ELR (cell line): ENCODE measurements at regions not wholly inside any gene's neighbourhood (a gene's known extent, or its start where the extent isn't known, plus 50 kb on each side); places are given as distances from the start of the nearest gene placed in this dataset.

ENCODE experiments used
- DNase-seq: peaks from one replicate; pipeline ENCODE4 v3.0.0-alpha.2; 2015; ENCODE audit warnings: low read depth

GRCh38 chr12:4049298-4050080 is 176.3 kb upstream of the PARP11 start:
- DNase-seq: no peak

GRCh38 chr12:4047421-4047820 is 174.2 kb upstream of the PARP11 start:
- no peak for DNase-seq

GRCh38 chr12:4046495-4046840 is 173.3 kb upstream of the PARP11 start:
- no peak for DNase-seq

GRCh38 chr12:4045786-4046494 is 172.7 kb upstream of the PARP11 start:
- no peak for DNase-seq

- DNase-seq: no peak
Measured at GRCh38 chr12:4044736-4045730, 171.8 kb upstream of the PARP11 start.

GRCh38 chr12:4044101-4044500 is 170.9 kb upstream of the PARP11 start:
- no peak for DNase-seq

GRCh38 chr12:4041187-4041885 is 168.1 kb upstream of the PARP11 start:
- DNase-seq: no peak

GRCh38 chr12:4039931-4040330 is 166.7 kb upstream of the PARP11 start:
- peak; percentile 52 for DNase-seq

GRCh38 chr12:4037747-4038312 is 164.6 kb upstream of the PARP11 start:
- peak; percentile 69 for DNase-seq

GRCh38 chr12:4036671-4037271 is 163.6 kb upstream of the PARP11 start:
- DNase-seq: no peak

- DNase-seq: peak; percentile 15
Measured at GRCh38 chr12:4034921-4035320, 161.7 kb upstream of the PARP11 start.

GRCh38 chr12:4032924-4033615 is 159.9 kb upstream of the PARP11 start:
- DNase-seq: peak; percentile 37

- peak; percentile 68 for DNase-seq
Measured at GRCh38 chr12:4031703-4032291, 158.6 kb upstream of the PARP11 start.

GRCh38 chr12:4030929-4031702 is 157.9 kb upstream of the PARP11 start:
- peak; percentile 99 for DNase-seq

GRCh38 chr12:4027412-4027811 is 154.2 kb upstream of the PARP11 start:
- DNase-seq: peak; percentile 22

- DNase-seq: no peak
Measured at GRCh38 chr12:4026517-4026916, 153.3 kb upstream of the PARP11 start.

- DNase-seq: no peak
Measured at GRCh38 chr12:4026020-4026358, 152.8 kb upstream of the PARP11 start.

- peak; percentile 6 for DNase-seq
Measured at GRCh38 chr12:4025181-4026019, 152.2 kb upstream of the PARP11 start.
